Skin epidermis (tissue), 12 donors: ENCODE measurements at regions not wholly inside any gene's neighbourhood (a gene's known extent, or its start where the extent isn't known, plus 50 kb on each side); places are given as distances from the start of the nearest gene placed in this dataset.
A peak's percentile ranks its signal among the peaks of the same experiment; 100 is the strongest.
"Not testable (repeated sequence)": the region's sequence is repeated elsewhere in the genome, so short reads cannot be mapped to it uniquely, and the experiment has no call there.

Experiments used
- H3K27ac ChIP-seq, 21 experiments: fragments of 200-600 bp; sonication (generic) in 11 of 21; one replicate each; pipeline ENCODE4 v1.5.0; 2020; ENCODE audit warnings: mild to moderate bottlenecking in 3 of 21, inconsistent platforms in 2 of 21, moderate library complexity in 2 of 21
- H3K4me3 ChIP-seq, 7 experiments: fragments of 200-600 bp; sonication (generic) in 2 of 7; one replicate each; pipeline ENCODE4 v1.5.0; 2020; ENCODE audit warnings: inconsistent platforms in 2 of 7, mild to moderate bottlenecking in 2 of 7, moderate library complexity in 1 of 7

DNA sequence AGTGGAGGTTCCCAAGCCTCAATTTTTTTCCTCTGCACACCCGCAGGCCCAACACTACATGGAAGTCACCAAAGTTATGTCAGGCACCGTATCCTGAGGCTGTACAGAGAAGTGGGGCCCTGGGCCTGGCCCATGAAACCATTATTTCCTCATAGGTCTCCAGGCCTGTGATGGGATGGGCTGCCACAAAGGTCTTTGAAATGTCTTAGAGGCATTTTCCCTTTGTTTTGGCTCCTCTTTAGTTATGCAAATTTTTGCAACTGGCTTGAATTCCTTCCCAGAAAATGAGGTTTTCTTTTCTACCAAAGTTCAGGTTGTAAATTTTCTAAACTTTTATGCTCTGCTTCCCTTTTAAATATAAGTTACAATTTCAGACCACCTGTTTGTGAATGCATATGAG, 365.2 kb downstream of the HGF start:
- no peak overlapping the region for H3K27ac ChIP-seq
- no peak overlapping the region for H3K4me3 ChIP-seq

DNA sequence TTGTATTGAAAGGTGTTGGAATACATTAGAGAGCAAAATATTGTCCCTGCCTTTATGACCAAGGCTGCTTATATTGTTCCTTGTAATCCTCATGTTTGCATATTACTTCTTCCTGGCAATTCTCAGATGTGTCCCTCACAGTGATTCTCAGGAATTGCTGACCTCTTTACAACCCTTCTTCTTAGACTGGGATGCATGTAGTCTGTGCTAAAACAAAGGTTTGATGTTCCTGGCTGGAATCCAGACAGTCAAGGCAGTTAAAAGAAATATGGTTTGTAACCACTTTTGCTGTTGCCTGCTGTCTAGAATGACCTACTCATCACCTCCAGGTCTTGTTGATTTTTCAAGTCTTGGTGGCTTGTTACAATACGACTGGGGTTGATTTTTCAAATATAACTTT, 367.6 kb downstream of the HGF start:
- H3K4me3 ChIP-seq = no peak overlapping the region
- H3K27ac ChIP-seq = no peak overlapping the region

DNA sequence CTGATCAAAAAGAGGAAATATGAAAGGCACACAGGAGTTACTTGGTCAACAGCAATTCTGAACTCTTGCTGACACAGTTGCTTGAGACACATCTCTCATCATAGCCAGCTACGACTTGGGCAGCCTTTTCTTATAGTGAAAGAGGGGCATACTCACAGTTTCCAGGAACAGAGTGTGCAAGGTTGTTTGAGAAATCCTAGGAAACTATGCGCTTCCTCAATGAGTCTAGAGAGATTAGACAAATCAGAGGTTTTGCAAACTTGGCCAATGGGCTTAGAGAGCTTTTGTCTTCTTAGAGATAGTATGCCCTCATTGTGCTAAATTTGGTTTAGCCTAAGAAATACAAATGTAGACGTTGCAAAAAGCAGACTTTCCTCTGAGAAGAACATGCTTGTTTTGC, 370.4 kb downstream of the HGF start:
- no peak overlapping the region for H3K4me3 ChIP-seq
- H3K27ac ChIP-seq = no peak overlapping the region

DNA sequence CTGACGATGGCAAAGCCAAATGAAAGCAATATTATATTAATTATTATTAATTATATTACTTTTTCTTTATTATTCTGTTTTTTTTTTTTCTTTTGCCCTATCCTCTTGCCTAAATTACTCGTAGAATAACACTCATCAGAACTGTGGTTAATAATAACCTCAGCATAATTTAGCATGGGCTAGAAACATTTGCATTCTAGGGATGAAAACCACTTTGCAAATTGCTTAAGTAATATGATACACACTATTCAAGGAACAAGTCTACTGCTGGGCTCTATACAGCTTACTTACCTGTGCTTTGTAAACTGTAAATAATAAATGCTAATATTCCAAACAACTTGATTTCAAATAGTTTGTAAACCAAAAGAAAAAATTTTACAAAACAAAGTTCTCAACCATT, 375.8 kb downstream of the HGF start:
- Histone ChIP-seq H3K4me3 (no peak overlapping the region), H3K27ac (no peak overlapping the region)

- Histone ChIP-seq H3K4me3 (no peak overlapping the region), H3K27ac (no peak overlapping the region)
Observed at GRCh38 chr7:81393018-81393417, 376.8 kb downstream of the HGF start.

GRCh38 chr7:81385370-81385769, 384.5 kb downstream of the HGF start:
- Histone ChIP-seq H3K4me3 (no peak overlapping the region), H3K27ac (no peak overlapping the region)

GRCh38 chr7:81383846-81384245, 386.0 kb downstream of the HGF start:
- Histone ChIP-seq H3K4me3 (no peak overlapping the region), H3K27ac (no peak overlapping the region)

- H3K27ac ChIP-seq, H3K4me3 ChIP-seq: not testable (repeated sequence)
Observed at GRCh38 chr7:81374641-81375040, 395.2 kb downstream of the HGF start.

DNA sequence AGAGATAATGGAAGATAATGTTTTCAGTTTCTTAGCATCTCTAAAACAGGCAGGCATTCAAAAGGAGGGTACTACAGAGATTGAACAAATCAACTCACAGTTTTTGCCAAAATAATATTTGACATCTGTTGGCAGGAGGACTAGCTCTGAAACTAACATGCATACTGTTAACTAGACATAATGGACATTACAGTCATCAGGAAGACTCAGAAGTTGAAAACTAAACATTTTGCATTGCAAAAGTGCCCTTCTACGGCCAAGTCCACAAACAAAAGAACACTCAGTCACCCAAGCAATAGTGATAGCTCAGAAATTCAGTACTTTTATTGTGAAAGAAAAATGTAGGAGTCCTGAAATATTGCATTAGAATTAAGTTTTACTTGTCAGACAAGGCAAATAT, 399.0 kb downstream of the HGF start:
- Histone ChIP-seq H3K4me3 (no peak overlapping the region), H3K27ac (no peak overlapping the region)

- peak overlapping the region in 5 of 21 experiments; percentile 16 to 29 (median 26) for H3K27ac ChIP-seq
- H3K4me3 ChIP-seq = no peak overlapping the region
Observed at GRCh38 chr7:81367326-81367931, 402.4 kb downstream of the HGF start.

DNA sequence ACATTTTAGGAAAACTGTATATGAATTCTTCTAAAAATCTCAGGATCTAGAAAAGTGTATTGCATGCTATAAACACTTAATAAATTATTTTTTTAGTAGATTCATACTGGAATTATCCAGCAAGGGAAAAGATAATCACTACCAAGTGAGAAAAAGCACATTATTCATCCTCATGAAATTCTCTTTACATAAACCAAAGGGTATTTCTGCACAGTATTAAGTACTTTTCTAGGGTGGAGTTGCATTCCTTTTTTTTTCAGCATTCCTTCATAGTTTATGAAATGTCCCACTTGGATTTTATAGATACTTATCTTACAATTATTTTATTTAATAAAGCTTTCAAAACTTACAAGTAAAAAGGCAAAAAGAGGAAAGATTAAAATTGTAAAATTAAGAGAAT, 403.3 kb downstream of the HGF start:
- Histone ChIP-seq H3K4me3 (no peak overlapping the region), H3K27ac (peak overlapping the region in 3 of 21 experiments; percentile 16 to 24 (median 19))

DNA sequence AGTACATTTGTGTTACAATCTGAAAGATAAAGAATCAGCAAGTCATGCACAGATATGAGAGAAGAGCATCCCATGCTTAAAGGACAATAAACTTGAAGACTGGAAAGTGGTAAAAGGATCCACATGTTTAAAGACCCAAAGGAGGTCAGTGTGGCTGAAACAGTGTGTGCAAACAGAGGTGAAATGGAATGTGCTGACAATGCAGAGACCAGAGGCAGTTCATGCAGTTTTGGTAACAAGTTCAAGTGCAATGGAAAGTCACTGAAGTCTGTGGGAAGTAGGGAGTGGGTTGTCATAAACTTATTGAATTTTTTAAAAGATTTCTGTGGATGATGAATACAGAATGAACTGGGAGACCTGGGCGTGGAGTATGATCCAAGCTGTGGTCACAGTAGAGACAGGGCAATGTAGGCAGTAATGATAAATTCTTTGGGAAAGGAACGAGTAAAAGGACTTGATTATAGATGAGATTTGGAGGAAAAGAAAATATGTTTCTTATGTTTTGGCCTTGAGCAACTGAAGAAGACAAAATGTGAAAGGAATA, 408.0 kb downstream of the HGF start:
- Histone ChIP-seq H3K27ac (peak overlapping the region in 1 of 21 experiments; percentile 24), H3K4me3 (no peak overlapping the region)

GRCh38 chr7:81355911-81356310, 413.9 kb downstream of the HGF start:
- H3K4me3 ChIP-seq = no peak overlapping the region

GRCh38 chr7:81349044-81349443, 420.8 kb downstream of the HGF start:
- no peak overlapping the region for H3K4me3 ChIP-seq
- no peak overlapping the region for H3K27ac ChIP-seq

More at GRCh38 chr7:81355911-81356310, 413.9 kb downstream of the HGF start:
- no peak overlapping the region for H3K27ac ChIP-seq

DNA sequence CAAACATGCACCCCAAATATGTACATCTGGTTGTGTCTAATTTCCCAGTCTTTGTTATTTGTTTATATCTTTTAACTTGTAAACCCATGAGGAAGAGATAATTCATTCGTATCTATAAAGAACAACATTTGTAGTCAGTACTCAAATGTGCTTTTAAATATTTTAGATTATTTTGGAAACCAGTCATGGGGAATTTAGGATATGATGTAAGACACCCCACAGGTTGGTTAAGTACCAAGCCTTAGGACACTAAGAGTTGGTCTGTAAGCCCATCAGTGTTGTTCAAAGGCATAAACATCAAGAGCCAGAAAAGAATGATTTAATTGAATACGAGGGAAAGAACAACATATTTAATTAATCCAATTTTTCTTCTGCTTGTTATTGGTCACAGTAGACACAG, 421.1 kb upstream of the SEMA3C start:
- no peak overlapping the region for H3K27ac ChIP-seq
- no peak overlapping the region for H3K4me3 ChIP-seq

DNA sequence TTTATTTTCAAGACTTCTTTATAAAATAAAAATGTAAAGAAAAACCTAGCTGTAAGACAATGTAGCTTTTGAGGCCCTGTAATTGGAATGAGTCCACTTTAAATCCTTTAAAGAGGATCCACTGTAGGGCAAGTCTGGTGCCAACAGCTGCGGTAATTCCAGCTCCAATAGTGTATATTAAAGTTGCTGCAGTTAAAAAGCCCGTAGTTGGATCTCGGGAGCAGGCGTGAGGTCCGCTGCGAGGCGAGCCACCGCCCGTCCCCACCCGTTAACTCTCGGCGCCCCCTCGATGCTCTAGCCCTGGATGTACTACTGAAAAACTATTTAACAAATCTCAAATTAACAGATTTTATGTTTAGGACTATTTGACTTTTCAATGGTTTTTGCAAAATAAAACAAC, 414.7 kb upstream of the SEMA3C start:
- no peak overlapping the region for H3K4me3 ChIP-seq
- no peak overlapping the region for H3K27ac ChIP-seq

GRCh38 chr7:81333004-81333403, 414.2 kb upstream of the SEMA3C start:
- Histone ChIP-seq H3K27ac (no peak overlapping the region), H3K4me3 (no peak overlapping the region)

GRCh38 chr7:81331061-81332018, 412.5 kb upstream of the SEMA3C start:
- Histone ChIP-seq H3K4me3 (no peak overlapping the region), H3K27ac (no peak overlapping the region)

DNA sequence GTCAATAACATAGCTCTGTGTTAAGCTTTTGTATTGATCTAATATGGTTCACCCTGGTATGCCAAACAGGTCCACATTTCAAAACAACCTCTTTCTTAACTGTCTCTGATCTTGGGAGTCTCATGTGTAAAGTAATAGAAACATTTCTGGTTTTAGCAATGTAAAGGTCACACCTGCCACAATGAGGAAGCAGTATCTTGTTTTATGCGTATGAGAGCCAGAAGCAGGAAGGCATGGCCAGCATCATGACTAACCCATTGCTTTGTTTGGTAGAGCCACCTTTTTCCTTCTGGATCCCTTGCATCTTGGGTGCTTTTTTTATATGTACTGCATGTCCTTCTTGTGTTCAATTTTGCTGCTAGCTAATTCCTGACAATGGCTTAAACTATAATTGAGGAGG, 411.3 kb upstream of the SEMA3C start:
- H3K4me3 ChIP-seq = no peak overlapping the region
- H3K27ac ChIP-seq = no peak overlapping the region

- Histone ChIP-seq H3K27ac (no peak overlapping the region), H3K4me3 (no peak overlapping the region)
Observed at GRCh38 chr7:81327468-81328266, 408.8 kb upstream of the SEMA3C start.
